ENCODE measurements at regions not wholly inside any gene's neighbourhood (a gene's known extent, or its start where the extent isn't known, plus 50 kb on each side); places are given as distances from the start of the nearest gene placed in this dataset.

- no peak for TF ChIP-seq FOXK1 (CRISPR knock-in tag; IDR thresholded peaks at IDR 0.05)
- no peak for TF ChIP-seq EMX1 (CRISPR knock-in tag; IDR thresholded peaks at IDR 0.05)
- no peak for TF ChIP-seq ELF4 (CRISPR knock-in tag; IDR thresholded peaks at IDR 0.05; ENCODE audit: low read depth)
- no peak for TF ChIP-seq ZNF671 (CRISPR knock-in tag; IDR thresholded peaks at IDR 0.05)
- TF ChIP-seq ZNF416 (CRISPR knock-in tag; IDR thresholded peaks at IDR 0.05): no peak
Measured at GRCh38 chr6:40928307-40928706, 110.7 kb downstream of the UNC5CL start (continued).

GRCh38 chr6:40925341-40925740 lies 113.7 kb downstream of the UNC5CL start:
- DNase-seq (ENCODE audit: low spot score) (no peak), ATAC-seq (no peak)
- no peak for TF ChIP-seq GABPB1 (CRISPR knock-in tag; IDR thresholded peaks at IDR 0.05)
- TF ChIP-seq AFF4 (CRISPR knock-in tag; IDR thresholded peaks at IDR 0.05; ENCODE audit: borderline replicate concordance): no peak
- no peak for TF ChIP-seq ZNF423 (CRISPR knock-in tag; IDR thresholded peaks at IDR 0.05)
- TF ChIP-seq ZNF219 (CRISPR knock-in tag; IDR thresholded peaks at IDR 0.05; ENCODE audit: borderline replicate concordance): no peak
- no peak for TF ChIP-seq ZNF232 (CRISPR knock-in tag; IDR thresholded peaks at IDR 0.05)
- ChIA-PET POLR2A (no interaction called here), CTCF (interaction anchor here (2.5 kb wide), 1 partner anchor 102 kb away, joined by 11 read pairs; no protein-coding TSS in a partner anchor)
- Mint-ChIP-seq H3K36me3 (no peaks in the 10 kb centered on the region), H3K4me3 (no peak overlapping the region), H3K9me3 (no peaks in the 10 kb centered on the region), H3K4me1 (peaks cover 2% of the 10 kb centered on the region), H3K27ac (no peak overlapping the region), H3K27me3 (ENCODE audit: low read depth) (peaks cover 51% of the 10 kb centered on the region)

GRCh38 chr6:40924839-40925238 lies 114.2 kb downstream of the UNC5CL start:
- CTCF ChIA-PET: no interaction called here
- TF ChIP-seq ETV6 (CRISPR knock-in tag; IDR thresholded peaks at IDR 0.05) (no peak), GTF2I (CRISPR knock-in tag; conservative IDR thresholded peaks at IDR 0.05) (no peak), OVOL2 (CRISPR knock-in tag; IDR thresholded peaks at IDR 0.05; ENCODE audit: borderline replicate concordance) (no peak), RELA (CRISPR knock-in tag; IDR thresholded peaks at IDR 0.05; ENCODE audit: borderline replicate concordance) (no peak), HMGXB4 (CRISPR knock-in tag; IDR thresholded peaks at IDR 0.05) (no peak), SMAD4 (CRISPR knock-in tag; IDR thresholded peaks at IDR 0.05) (no peak), IRF1 (CRISPR knock-in tag; IDR thresholded peaks at IDR 0.05) (no peak), USF2 (CRISPR knock-in tag; IDR thresholded peaks at IDR 0.05) (no peak)
- Mint-ChIP-seq H3K27ac (no peak overlapping the region), H3K27me3 (ENCODE audit: low read depth) (peaks cover 56% of the 10 kb centered on the region), H3K4me1 (peaks cover 6% of the 10 kb centered on the region), H3K9me3 (no peaks in the 10 kb centered on the region), H3K4me3 (no peak overlapping the region), H3K36me3 (no peaks in the 10 kb centered on the region)
- DNase-seq (ENCODE audit: low spot score) (no peak), ATAC-seq (no peak)
- POLR2A ChIA-PET: no interaction called here
